Astrocyte (in vitro differentiated cells and primary cell): ENCODE measurements at regions not wholly inside any gene's neighbourhood (a gene's known extent, or its start where the extent isn't known, plus 50 kb on each side); places are given as distances from the start of the nearest gene placed in this dataset.

Experiments
- CTCF ChIP-seq: IDR thresholded peaks from 2 replicates; pipeline ENCODE4 v1.5.1; 2011; ENCODE audit warnings: low read depth, mild to moderate bottlenecking, inconsistent platforms, low read length, moderate library complexity; ENCODE audit not compliant: insufficient read depth
- EZH2 ChIP-seq: IDR thresholded peaks from 2 replicates; pipeline ENCODE4 v1.6.1; 2012; ENCODE audit warnings: mild to moderate bottlenecking, low read length, inconsistent platforms; ENCODE audit not compliant: insufficient read depth

- no peak for TF ChIP-seq CTCF
- no peak for TF ChIP-seq EZH2
These were observed 128.5 kb downstream of the ALG10B start for GRCh38 chr12:38445040-38445439.
